ENCODE measurements at regions not wholly inside any gene's neighbourhood (a gene's known extent, or its start where the extent isn't known, plus 50 kb on each side); places are given as distances from the start of the nearest gene placed in this dataset.

DNA sequence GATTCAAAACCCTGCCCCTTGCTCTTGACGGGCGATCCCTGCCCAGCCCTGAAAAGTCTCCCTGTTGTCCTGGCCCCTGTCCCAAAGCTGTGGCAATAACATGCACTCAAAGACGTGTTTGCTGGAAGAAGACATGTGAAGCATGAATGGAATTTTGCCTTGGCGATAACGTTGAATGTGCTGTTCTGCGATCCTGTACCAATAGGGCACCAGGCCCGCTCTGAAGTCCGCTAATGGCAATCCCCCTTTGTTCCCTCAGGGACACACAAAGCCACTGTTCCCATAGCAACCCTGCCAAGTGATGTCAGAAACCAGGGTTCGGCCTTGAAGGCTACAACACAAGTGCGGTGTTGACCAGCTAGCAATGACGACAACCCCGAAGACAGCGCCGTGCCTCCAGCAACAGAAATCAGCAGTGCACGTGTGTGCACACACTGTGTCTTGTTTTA, 284.6 kb downstream of the KLF6 start:
- TF ChIP-seq CTCF (IDR thresholded peaks at IDR 0.05; ENCODE audit: low read depth, low read length, poor library complexity, severe bottlenecking) = no peak
- no peak for TF ChIP-seq EZH2phosphoT487 (IDR thresholded peaks at IDR 0.05; ENCODE audit: borderline replicate concordance, low read length)
